Erythroblast (primary cell): ENCODE measurements at regions not wholly inside any gene's neighbourhood (a gene's known extent, or its start where the extent isn't known, plus 50 kb on each side); places are given as distances from the start of the nearest gene placed in this dataset.

Source experiments
- GATA1 ChIP-seq: IDR thresholded peaks from 2 replicates; pipeline ENCODE4 v1.6.1; 2011; ENCODE audit warnings: low read depth, mild to moderate bottlenecking, control low read depth, low read length, moderate library complexity
- POLR2A ChIP-seq: IDR thresholded peaks from 2 replicates; pipeline ENCODE4 v1.6.1; 2011; ENCODE audit warnings: mild to moderate bottlenecking, low read length

DNA sequence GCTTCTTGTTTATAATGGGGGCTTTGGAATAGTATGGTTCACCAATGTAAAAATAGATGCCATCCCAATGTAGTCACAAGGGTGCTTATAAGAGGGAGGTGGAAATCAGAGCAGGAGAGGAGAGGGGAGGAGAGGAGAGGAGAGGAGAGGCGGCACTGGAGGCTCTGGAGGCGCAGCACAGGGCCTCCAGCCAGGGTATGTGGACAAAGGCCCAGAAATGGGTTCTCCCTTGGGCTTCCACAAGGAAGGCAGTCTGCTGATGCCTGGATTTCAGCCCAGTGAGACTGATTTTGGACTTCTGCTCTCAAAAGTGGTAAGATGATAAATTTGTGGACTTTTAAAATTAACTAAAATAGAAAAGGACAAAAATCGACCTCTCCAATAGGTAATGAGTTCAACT is 116.8 kb downstream of the RNASET2 start:
- TF ChIP-seq GATA1 (no peak), POLR2A (no peak)
